Adipocyte (in vitro differentiated cells): ENCODE measurements at regions not wholly inside any gene's neighbourhood (a gene's known extent, or its start where the extent isn't known, plus 50 kb on each side); places are given as distances from the start of the nearest gene placed in this dataset.
A peak's percentile ranks its signal among the peaks of the same experiment; 100 is the strongest.
"Not testable (repeated sequence)": the region's sequence is repeated elsewhere in the genome, so short reads cannot be mapped to it uniquely, and the experiment has no call there.

Experiments
- DNase-seq: peaks from one replicate; pipeline ENCODE4 v3.0.0-alpha.2; 2015; ENCODE audit warnings: low read depth
- H3K27me3 ChIP-seq: replicated peaks from 2 replicates; pipeline ENCODE4 v1.7.0; 2013; ENCODE audit warnings: mild to moderate bottlenecking, low read length, moderate library complexity; ENCODE audit not compliant: control insufficient read depth, insufficient read depth
- H3K36me3 ChIP-seq: 2 replicates; pipeline ENCODE4 v1.7.0; 2013; ENCODE audit warnings: low read length, mild to moderate bottlenecking, moderate library complexity; ENCODE audit not compliant: control insufficient read depth, insufficient read depth, severe bottlenecking
- H3K4me1 ChIP-seq: 2 replicates; pipeline ENCODE4 v1.7.0; 2013; ENCODE audit warnings: mild to moderate bottlenecking, low read length, moderate library complexity; ENCODE audit not compliant: control insufficient read depth, insufficient read depth
- H3K4me3 ChIP-seq: 2 replicates; pipeline ENCODE4 v1.7.0; 2013; ENCODE audit warnings: mild to moderate bottlenecking, low read length, moderate library complexity
- H3K9ac ChIP-seq: 2 replicates; pipeline ENCODE4 v1.7.0; 2013; ENCODE audit warnings: mild to moderate bottlenecking, low read length, moderate library complexity
- H3K9me3 ChIP-seq: 2 replicates; pipeline ENCODE4 v1.7.0; 2013; ENCODE audit warnings: mild to moderate bottlenecking, low read length, moderate library complexity; ENCODE audit not compliant: control insufficient read depth

DNA sequence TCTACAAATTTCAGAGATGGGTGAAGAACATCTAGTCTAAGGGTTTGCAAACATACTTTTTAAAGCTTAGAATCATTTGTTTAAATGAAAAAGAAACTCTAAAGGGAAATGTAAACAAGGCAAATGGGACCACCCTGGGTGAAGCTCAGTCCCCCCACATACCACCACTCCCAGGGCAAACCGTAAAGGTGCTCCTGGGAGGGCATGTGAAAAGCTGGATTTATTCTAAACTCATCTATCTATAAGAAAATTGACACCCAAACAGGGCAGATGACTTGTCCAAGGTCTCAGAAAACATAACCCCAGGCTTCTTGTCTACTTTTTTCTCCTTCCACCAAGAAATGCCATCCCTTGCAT, 223.3 kb upstream of the PRKCQ start:
- H3K9ac ChIP-seq = no peak overlapping the region
- no peak overlapping the region for H3K4me3 ChIP-seq
- H3K27me3 ChIP-seq = no peaks in the 10 kb centered on the region
- H3K4me1 ChIP-seq = no peaks in the 10 kb centered on the region
- H3K9me3 ChIP-seq = no peaks in the 10 kb centered on the region
- no peak for DNase-seq
- H3K36me3 ChIP-seq = no peaks in the 10 kb centered on the region

GRCh38 chr10:6802759-6803426, 222.8 kb upstream of the PRKCQ start:
- DNase-seq = no peak

GRCh38 chr10:6796231-6796630, 216.2 kb upstream of the PRKCQ start:
- no peaks in the 10 kb centered on the region for H3K36me3 ChIP-seq
- no peak overlapping the region for H3K4me3 ChIP-seq
- no peaks in the 10 kb centered on the region for H3K27me3 ChIP-seq
- no peaks in the 10 kb centered on the region for H3K9me3 ChIP-seq
- no peaks in the 10 kb centered on the region for H3K4me1 ChIP-seq
- no peak for DNase-seq
- no peak overlapping the region for H3K9ac ChIP-seq

More at GRCh38 chr10:6802759-6803426, 222.8 kb upstream of the PRKCQ start:
- Histone ChIP-seq H3K4me1 (no peaks in the 10 kb centered on the region), H3K4me3 (no peak overlapping the region), H3K27me3 (no peaks in the 10 kb centered on the region), H3K36me3 (no peaks in the 10 kb centered on the region), H3K9me3 (no peaks in the 10 kb centered on the region), H3K9ac (no peak overlapping the region)

- Histone ChIP-seq H3K27me3 (no peaks in the 10 kb centered on the region), H3K4me1 (no peaks in the 10 kb centered on the region), H3K36me3 (no peaks in the 10 kb centered on the region), H3K4me3 (no peak overlapping the region), H3K9me3 (no peaks in the 10 kb centered on the region), H3K9ac (no peak overlapping the region)
- DNase-seq = no peak
These were observed 215.5 kb upstream of the PRKCQ start for GRCh38 chr10:6795541-6795940.

DNA sequence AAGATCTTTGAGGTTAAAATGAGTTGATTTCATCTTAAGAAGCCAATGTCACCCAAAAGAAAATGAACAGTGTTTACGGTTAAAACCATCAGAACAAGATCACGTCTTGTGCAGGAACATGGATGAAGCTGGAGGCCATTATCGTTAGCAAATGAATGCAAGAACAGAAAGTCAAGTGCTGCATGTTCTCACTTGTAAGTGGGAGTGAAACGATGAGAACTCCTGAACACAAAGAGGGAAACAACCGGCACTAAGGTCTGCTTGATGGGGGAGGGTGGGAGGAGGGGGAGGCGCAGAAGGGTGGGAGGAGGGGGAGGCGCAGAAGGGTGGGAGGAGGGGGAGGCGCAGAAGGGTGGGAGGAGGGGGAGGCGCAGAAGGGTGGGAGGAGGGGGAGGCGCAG, 214.8 kb upstream of the PRKCQ start:
- not testable (repeated sequence) for H3K4me1 ChIP-seq, H3K36me3 ChIP-seq, H3K4me3 ChIP-seq, DNase-seq, H3K9ac ChIP-seq, H3K27me3 ChIP-seq, H3K9me3 ChIP-seq

GRCh38 chr10:6794441-6794840, 214.4 kb upstream of the PRKCQ start:
- no peak for DNase-seq
- Histone ChIP-seq H3K4me1 (no peaks in the 10 kb centered on the region), H3K4me3 (no peak overlapping the region)

DNA sequence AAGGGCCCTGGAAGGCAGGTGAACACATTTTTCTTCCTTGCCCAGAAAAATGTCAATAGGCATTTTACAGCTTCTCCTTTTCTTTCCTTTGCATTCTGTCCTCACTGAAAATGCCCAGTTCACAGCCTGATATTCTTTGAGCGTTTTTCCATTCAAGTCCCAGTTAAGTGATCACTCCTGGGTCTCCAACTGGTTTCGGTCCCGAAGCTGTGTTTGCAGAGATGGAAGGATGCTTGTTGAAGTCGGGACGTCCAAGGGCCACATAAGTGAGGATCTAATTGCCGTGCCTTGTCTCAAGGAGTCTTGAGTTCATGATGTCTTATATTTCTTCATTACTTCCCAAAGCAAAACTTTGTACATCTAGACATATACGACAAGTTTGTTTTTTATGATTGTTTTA, 208.7 kb upstream of the PRKCQ start:
- peaks cover 5% of the 10 kb centered on the region for H3K4me1 ChIP-seq

More at GRCh38 chr10:6794441-6794840, 214.4 kb upstream of the PRKCQ start:
- Histone ChIP-seq H3K9ac (no peak overlapping the region), H3K9me3 (no peaks in the 10 kb centered on the region), H3K27me3 (no peaks in the 10 kb centered on the region), H3K36me3 (no peaks in the 10 kb centered on the region)

DNA sequence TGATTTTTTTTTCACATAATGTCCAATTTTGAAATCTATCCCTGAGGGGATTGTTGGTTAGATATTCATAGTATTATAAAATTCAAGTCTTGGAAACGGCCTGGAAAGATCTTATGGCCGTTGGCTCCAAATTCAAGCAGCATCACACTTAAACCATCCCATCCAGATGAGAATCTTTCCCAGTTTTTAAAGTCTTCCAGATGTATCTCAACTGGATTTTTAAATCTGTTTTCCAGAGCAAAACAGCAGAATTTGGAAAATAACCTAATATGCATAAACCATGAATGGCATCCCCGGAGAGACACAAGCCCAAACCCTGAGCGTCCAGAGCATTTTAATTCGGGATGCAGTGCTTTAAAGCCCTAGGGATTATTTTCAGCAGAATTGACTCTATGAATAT, 208.2 kb upstream of the PRKCQ start:
- H3K27me3 ChIP-seq = no peaks in the 10 kb centered on the region
- no peaks in the 10 kb centered on the region for H3K9me3 ChIP-seq
- no peak overlapping the region for H3K4me3 ChIP-seq
- no peaks in the 10 kb centered on the region for H3K36me3 ChIP-seq
- no peak for DNase-seq
- H3K9ac ChIP-seq = no peak overlapping the region
- peaks cover 5% of the 10 kb centered on the region for H3K4me1 ChIP-seq

More for the DNA sequence above, 208.7 kb upstream of the PRKCQ start:
- Histone ChIP-seq H3K36me3 (no peaks in the 10 kb centered on the region), H3K27me3 (no peaks in the 10 kb centered on the region), H3K9ac (no peak overlapping the region), H3K9me3 (no peaks in the 10 kb centered on the region), H3K4me3 (no peak overlapping the region)
- DNase-seq = no peak

DNA sequence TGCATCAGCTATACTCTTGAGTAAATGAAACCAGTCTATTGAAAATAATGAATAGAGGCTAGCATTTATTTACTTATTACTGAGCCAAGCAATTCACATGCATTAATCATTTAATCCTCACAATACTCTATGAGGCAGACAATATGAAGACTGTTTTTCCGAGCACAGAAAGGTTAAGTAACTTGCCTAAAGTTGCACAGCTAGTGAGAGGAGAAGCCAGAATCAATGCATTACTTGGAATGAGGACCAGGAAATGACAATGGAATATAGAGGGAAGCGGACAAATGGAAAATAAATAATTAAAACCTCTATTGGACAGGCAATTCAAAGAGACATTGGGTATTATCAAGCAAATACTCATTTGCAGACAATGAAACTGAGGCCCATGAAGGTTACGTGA, 207.6 kb upstream of the PRKCQ start:
- no peak overlapping the region for H3K4me3 ChIP-seq
- no peaks in the 10 kb centered on the region for H3K27me3 ChIP-seq
- DNase-seq = no peak
- no peaks in the 10 kb centered on the region for H3K36me3 ChIP-seq
- no peaks in the 10 kb centered on the region for H3K9me3 ChIP-seq
- H3K9ac ChIP-seq = no peak overlapping the region
- peaks cover 5% of the 10 kb centered on the region for H3K4me1 ChIP-seq

DNA sequence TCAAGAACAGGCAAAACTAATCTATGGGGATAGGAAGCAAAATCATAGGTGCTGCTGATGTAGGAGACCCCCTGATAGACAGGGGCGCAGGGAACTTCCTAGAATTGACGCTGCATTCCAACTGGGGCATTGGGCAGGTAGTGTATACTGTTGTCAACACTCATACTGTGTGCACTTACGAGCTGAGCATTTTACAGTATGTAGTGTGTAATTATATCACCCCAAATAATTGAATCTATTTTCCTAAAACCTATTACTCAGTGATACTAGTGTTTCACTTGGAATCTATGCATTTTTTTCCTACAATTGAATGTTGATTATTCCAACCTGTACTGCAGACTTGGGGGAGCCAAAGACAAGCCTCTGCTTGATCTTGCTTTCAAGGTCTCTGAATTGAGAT, 207.0 kb upstream of the PRKCQ start:
- H3K27me3 ChIP-seq = no peaks in the 10 kb centered on the region
- H3K4me1 ChIP-seq = peaks cover 5% of the 10 kb centered on the region
- no peak for DNase-seq
- H3K9ac ChIP-seq = peak overlapping the region; percentile 18
- H3K4me3 ChIP-seq = peak overlapping the region; percentile 61
- no peaks in the 10 kb centered on the region for H3K9me3 ChIP-seq
- no peaks in the 10 kb centered on the region for H3K36me3 ChIP-seq

DNA sequence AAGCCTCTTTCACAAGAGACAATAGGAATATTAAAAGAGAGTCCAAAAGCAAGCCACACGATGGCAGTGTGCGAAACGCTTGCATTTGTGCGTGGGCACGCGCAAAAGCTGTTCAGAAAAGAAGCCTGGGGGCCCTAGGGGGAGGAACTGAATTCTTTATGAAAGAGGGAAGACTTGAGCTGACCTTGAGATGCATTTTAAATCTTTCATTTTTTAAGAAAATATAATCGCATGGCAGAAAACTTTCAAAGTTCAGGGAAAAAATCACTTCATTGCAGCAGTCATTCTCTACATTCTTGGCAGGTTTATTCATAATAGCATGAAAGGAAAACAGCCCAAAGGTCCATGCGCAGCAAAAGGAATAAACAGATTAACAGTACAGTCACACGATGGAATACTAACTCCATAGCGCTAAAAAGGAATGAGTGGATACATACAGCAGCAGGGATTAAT, 206.5 kb upstream of the PRKCQ start:
- no peaks in the 10 kb centered on the region for H3K27me3 ChIP-seq
- H3K36me3 ChIP-seq = no peaks in the 10 kb centered on the region
- H3K4me1 ChIP-seq = peaks cover 5% of the 10 kb centered on the region
- no peaks in the 10 kb centered on the region for H3K9me3 ChIP-seq
- peak overlapping the region; percentile 18 for H3K9ac ChIP-seq
- peak; percentile 93 for DNase-seq
- peak overlapping the region; percentile 61 for H3K4me3 ChIP-seq

DNA sequence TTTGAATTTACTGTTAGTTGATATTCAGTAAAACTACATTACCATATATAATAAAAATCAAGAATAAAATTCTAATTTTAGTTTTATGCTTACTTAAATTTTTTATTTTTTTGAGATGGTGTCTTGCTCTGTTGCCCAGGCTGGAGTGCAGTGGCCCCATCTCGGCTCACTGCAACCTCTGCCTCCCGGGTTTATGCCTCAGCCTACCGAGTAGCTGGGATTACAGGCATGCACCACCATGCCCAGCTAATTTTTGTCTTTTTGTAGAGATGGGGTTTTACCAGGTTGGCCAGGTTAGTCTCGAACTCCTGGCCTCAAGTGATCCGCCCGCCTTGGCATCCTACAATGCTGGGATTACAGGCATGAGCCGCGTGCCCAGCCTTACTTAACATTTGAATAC, 204.4 kb upstream of the PRKCQ start:
- not testable (repeated sequence) for H3K9me3 ChIP-seq, H3K4me3 ChIP-seq, H3K9ac ChIP-seq, DNase-seq, H3K36me3 ChIP-seq, H3K4me1 ChIP-seq, H3K27me3 ChIP-seq
